Heart left ventricle (tissue), 16 donors: ENCODE measurements at regions not wholly inside any gene's neighbourhood (a gene's known extent, or its start where the extent isn't known, plus 50 kb on each side); places are given as distances from the start of the nearest gene placed in this dataset.

Experiments
- ATAC-seq, 4 donors: fragments of 200-7000 bp; cut with Tn5 transposase; one replicate each; pipeline ENCODE4 v1.9.1; 2020 to 2022; ENCODE audit warnings: moderate library complexity in 4 of 4, mild to moderate bottlenecking in 3 of 4, moderate number of reproducible peaks in 1 of 4
- DNase-seq, 5 donors: peaks; one replicate each; pipeline ENCODE4 v3.0.0-alpha.2; 2020
- H3K27ac ChIP-seq, 12 donors: fragments of 200-600 bp; sonication (generic) in 4 of 12; one replicate each; pipeline versions ENCODE4 v1.5.0 to v1.8.0; 2016 to 2022; ENCODE audit warnings: mild to moderate bottlenecking in 2 of 12
- H3K27me3 ChIP-seq, 9 donors: fragments of 200-600 bp; sonication (generic) in 2 of 9; one replicate each; pipeline versions ENCODE4 v1.5.1 to v1.8.0; 2016 to 2022; ENCODE audit warnings: mild to moderate bottlenecking in 3 of 9
- H3K36me3 ChIP-seq, 9 donors: fragments of 200-600 bp; sonication (generic) in 2 of 9; one replicate each; pipeline versions ENCODE4 v1.5.0 to v1.8.0; 2018 to 2022; ENCODE audit warnings: mild to moderate bottlenecking in 2 of 9
- H3K4me1 ChIP-seq, 12 donors: fragments of 200-600 bp; sonication (generic) in 4 of 12; one replicate each; pipeline versions ENCODE4 v1.5.0 to v1.8.0; 2016 to 2022; ENCODE audit warnings: mild to moderate bottlenecking in 3 of 12
- H3K4me3 ChIP-seq, 12 donors: fragments of 200-600 bp; sonication (generic) in 4 of 12; one replicate each; pipeline versions ENCODE4 v1.5.0 to v1.8.0; 2017 to 2022; ENCODE audit warnings: mild to moderate bottlenecking in 9 of 12, moderate library complexity in 4 of 12
- H3K9me3 ChIP-seq, 12 donors: fragments of 200-600 bp; sonication (generic) in 4 of 12; one replicate each; pipeline versions ENCODE4 v1.5.0 to v1.8.0; 2016 to 2022; ENCODE audit warnings: mild to moderate bottlenecking in 1 of 12
- CTCF ChIP-seq, 12 donors: fragments of 200-600 bp; sonication (generic) in 4 of 12; IDR thresholded peaks; one replicate each; pipeline versions ENCODE4 v1.5.0 to v1.8.0; 2018 to 2022; ENCODE audit warnings: antibody characterized with exemption in 12 of 12, mild to moderate bottlenecking in 5 of 12
- POLR2A ChIP-seq, 2 donors: fragments of 450-650 bp; IDR thresholded peaks; one replicate each; pipeline ENCODE4 v1.6.1; 2017; ENCODE audit warnings: antibody characterized with exemption in 2 of 2, mild to moderate bottlenecking in 2 of 2, moderate library complexity in 2 of 2
- WGBS, 4 donors: extraction: QIAGEN DNeasy Blood & Tissue Kit in 2 of 4; methylation state at CpG; one replicate each; pipeline versions ENCODE4 v1.1.5 to v1.1.7; 2013 to 2018; 5-methylcytosine and 5-hydroxymethylcytosine counted together
- intact Hi-C, 10 donors: fragments of 100-400 bp; cut with DNase I; formaldehyde crosslinking; loops; one replicate each; pipeline versions ENCODE4 v1.11.1 to v1.14.2; 2022
- donor health status: ischemic (EF 13 %, LVEDD 7.1; RV severe dilation, severe dysfunction).
- donor health status: healthy with polysubstance abuse.
- donor health status: DM: no; HTN: yes; CAD: no.
- donor health status: DM: no; HTN: no; CAD: no.
- donor health status: ischemic (EF 25% LVEDD 6.9; RV normal size, moderate dysfunction).
- donor health status: ischemic (EF 25% LVEDD 5.7; RV mildly dilated, moderate dysfunction).
- donor health status: healthy.
- donor health status: DM: yes; HTN: yes; CAD: no.
- donor health status: ischemic (EF 35%, LVEDD 5.7; RV mildly dilated, moderate dysfunction).
- donor health status: nonischemic (EF 11% LVEDD 7.7; RV severe dilation, severe dysfunction).
- donor health status: DM: yes; HTN: yes; CAD: no.
- donor health status: PGD.
- donor health status: ischemic (EF 29% LVEDD 5.4; RV normal size, mild dysfunction).
- donor health status: nonischemic (EF 23%, LVEDD 6.1; RV moderate dilation, normal function).

- Histone ChIP-seq H3K4me3 (no peak overlapping the region), H3K27ac (no peak overlapping the region), H3K9me3 (no peaks in the 10 kb centered on the region), H3K27me3 (no peaks in the 10 kb centered on the region), H3K4me1 (no peaks in the 10 kb centered on the region), H3K36me3 (no peaks in the 10 kb centered on the region)
- DNase-seq, result no peak
- 88 to 91% (median 89%) methylated on average over 2 of the region's 2 CpGs for WGBS, 4 donors
- intact Hi-C loops, result no loop called here
- TF ChIP-seq POLR2A (IDR thresholded peaks at IDR 0.05), result no peak
- TF ChIP-seq CTCF (IDR thresholded peaks at IDR 0.05), result no peak
- ATAC-seq, result no peak
Measured at GRCh38 chr13:81917810-81918209, 1576.9 kb upstream of the SPRY2 start.

GRCh38 chr13:81916461-81916860 is 1575.5 kb upstream of the SPRY2 start:
- no peak for TF ChIP-seq POLR2A (IDR thresholded peaks at IDR 0.05)
- no peak for TF ChIP-seq CTCF (IDR thresholded peaks at IDR 0.05)
- Histone ChIP-seq H3K36me3 (no peaks in the 10 kb centered on the region), H3K27me3 (no peaks in the 10 kb centered on the region), H3K9me3 (no peaks in the 10 kb centered on the region), H3K27ac (no peak overlapping the region), H3K4me1 (no peaks in the 10 kb centered on the region), H3K4me3 (no peak overlapping the region)
- intact Hi-C loops, result no loop called here
- no peak for ATAC-seq
- no peak for DNase-seq

- intact Hi-C loops, result no loop called here
- Histone ChIP-seq H3K4me3 (no peak overlapping the region), H3K9me3 (peaks cover 0 to 8% (median 0%) of the 10 kb centered on the region in 12 donors), H3K4me1 (no peaks in the 10 kb centered on the region), H3K27ac (no peak overlapping the region), H3K27me3 (no peaks in the 10 kb centered on the region), H3K36me3 (no peaks in the 10 kb centered on the region)
- ATAC-seq (no peak), DNase-seq (no peak)
- TF ChIP-seq POLR2A (IDR thresholded peaks at IDR 0.05) (no peak), CTCF (IDR thresholded peaks at IDR 0.05) (no peak)
- WGBS, 4 donors, result 79 to 93% (median 81%) methylated on average over 1 of the region's 1 CpG
Measured at GRCh38 chr13:81907787-81908372, 1567.0 kb upstream of the SPRY2 start.

- Histone ChIP-seq H3K4me1 (no peaks in the 10 kb centered on the region), H3K36me3 (peaks cover 0 to 3% (median 0%) of the 10 kb centered on the region in 9 donors), H3K27me3 (no peaks in the 10 kb centered on the region), H3K4me3 (no peak overlapping the region), H3K9me3 (peaks cover 0 to 51% (median 11%) of the 10 kb centered on the region in 12 donors), H3K27ac (no peak overlapping the region)
- intact Hi-C loops, result no loop called here
- TF ChIP-seq POLR2A (IDR thresholded peaks at IDR 0.05) (no peak), CTCF (IDR thresholded peaks at IDR 0.05) (no peak)
- WGBS, 4 donors, result 80 to 89% (median 84%) methylated on average over 2 of the region's 2 CpGs
- no peak for DNase-seq
- ATAC-seq, result no peak
Measured at GRCh38 chr13:81888855-81889254, 1547.9 kb upstream of the SPRY2 start.
